ENCODE measurements at regions not wholly inside any gene's neighbourhood (a gene's known extent, or its start where the extent isn't known, plus 50 kb on each side); places are given as distances from the start of the nearest gene placed in this dataset.

GRCh38 chr2:145841973-145842372 is 1322.1 kb upstream of the ZEB2 start:
- DNase-seq, result no peak

DNA sequence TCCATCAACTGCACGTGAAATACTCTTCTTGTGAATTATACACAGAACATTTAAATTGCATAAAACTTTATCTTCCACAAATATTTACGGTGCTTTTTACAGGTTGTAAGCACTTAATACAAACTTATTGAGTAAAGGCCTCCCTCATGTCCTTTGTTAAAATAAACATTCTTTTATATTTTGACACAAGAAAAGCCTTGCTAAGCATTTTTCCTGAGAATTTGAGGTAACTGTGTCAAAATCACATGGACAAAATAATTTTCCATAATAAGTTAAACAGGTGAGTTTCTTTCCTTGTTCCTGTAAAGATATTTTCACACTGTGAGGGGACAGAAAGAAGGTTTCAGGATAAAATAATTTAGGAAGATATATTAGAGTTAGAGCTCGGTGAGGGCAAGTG is 1317.1 kb upstream of the ZEB2 start:
- DNase-seq, result no peak

DNA sequence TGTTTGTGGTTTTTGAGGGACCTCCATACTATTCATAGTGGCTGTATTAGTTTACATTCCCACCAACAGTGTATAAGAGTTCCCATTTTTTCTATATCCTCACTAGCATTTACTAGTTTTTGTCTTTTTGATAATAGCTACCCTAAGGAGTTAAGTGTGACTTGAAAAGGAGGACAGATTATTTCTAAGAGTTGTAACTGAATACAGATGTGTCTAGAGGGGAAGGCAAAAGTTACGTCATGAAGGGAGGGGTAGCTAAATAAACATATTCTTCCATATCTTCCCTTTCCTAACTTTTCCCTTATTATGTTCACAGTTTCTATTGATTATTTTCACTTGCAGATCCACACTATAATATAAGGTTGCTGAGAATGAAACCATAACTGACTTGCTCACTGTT is 1315.7 kb upstream of the ZEB2 start:
- no peak for DNase-seq

DNA sequence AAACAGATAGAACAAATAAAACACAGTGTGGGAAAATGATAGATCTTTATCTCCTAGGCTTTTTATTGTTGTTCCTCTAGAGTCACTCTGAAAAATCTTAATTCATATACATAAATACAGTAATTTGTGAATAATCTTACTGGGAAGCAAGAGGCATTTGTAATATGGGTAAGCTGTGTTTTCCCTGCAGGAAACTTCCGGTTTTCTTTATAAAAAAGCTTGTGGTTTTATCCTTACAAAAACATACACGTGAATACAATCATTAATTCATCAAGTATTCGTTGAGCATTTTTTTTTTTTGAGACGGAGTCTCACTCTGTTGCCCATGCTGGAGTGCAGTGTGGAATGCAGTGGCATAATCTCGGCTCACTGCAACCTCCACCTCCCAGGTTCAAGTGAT is 1312.8 kb upstream of the ZEB2 start:
- DNase-seq, result no peak

DNA sequence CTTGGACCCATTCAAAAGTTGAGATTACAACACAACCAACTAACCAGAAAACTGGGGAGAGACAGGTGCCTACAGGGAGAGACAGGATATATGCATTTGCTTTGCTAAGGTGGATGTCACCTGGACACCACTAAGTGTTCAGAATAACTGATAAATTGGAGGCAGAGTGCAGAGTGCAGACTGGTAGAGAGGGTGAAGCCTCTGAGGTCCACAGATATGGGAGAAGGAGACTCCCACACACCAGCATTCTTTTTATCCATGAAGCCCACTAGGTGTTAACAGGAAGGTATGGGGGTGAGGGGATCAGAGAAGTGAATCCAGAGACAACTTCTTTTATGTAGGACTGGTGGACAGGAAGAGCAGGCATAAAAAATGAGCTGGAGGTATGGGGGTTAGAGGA is 1310.0 kb upstream of the ZEB2 start:
- DNase-seq, result no peak

GRCh38 chr2:145827235-145827634 is 1307.3 kb upstream of the ZEB2 start:
- DNase-seq, result no peak

GRCh38 chr2:145824384-145824783 is 1304.5 kb upstream of the ZEB2 start:
- DNase-seq, result no peak

DNA sequence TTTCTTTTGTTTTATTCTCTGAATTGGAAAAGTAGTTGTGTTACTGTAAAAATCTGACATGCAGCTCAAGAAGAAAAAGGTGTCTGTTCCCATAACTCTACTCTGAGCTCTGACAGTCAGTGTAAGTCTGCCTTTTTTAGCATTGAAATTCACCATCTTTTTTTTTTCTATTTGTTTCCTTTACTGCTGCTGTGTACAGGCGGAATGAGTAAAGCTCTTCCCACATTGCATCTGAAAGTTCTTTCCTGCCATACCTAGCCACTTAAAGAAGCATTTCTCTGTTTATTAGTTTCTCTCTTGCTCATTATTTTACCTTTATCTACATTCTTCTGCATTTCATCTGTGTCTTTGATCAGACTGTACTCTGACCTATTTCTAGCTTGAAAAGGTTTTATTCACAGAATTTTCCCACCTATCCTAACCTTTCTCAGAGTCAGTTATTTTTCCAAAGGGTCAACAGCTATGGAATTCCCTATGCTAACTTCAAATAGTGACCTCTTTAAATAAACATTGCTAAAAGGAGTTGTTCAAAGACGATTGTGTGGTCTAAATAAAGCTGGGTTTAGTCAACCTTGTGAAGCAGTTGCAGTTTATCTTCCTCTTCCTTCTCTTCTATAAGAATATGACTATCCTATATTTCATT is 1303.1 kb upstream of the ZEB2 start:
- DNase-seq, result no peak

- no peak for DNase-seq
Observed at GRCh38 chr2:145820651-145821050, 1300.7 kb upstream of the ZEB2 start.

DNA sequence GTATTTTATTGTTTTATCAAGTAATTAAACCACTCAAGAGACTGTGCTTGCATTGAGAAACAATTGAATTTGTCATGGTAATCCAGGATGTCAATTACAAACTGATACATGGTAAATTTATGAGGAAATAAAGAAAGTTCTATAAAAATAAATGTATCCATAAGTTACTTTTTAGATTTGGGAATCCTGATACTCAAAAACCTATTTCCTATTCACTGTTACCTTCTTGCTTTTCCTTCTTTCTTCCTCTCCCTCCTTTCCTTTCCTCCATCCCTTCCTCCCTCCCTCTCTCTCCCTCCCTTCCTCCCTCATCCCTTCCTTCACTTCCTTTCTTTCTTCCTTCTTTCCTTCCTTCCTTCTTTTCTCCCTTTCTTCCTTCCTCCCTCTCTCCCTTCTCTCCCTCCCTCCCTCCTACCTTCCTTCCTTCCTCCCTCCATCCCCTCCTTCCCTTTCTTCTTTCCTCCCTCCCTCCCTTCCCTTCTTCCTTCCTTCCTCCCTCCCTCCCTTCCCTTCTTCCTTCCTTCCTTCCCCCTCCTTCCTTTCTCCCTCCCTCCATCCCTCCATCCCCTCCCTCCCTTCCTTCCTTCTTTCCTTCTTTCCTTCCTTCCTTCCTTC is 1299.1 kb upstream of the ZEB2 start:
- no peak for DNase-seq

DNA sequence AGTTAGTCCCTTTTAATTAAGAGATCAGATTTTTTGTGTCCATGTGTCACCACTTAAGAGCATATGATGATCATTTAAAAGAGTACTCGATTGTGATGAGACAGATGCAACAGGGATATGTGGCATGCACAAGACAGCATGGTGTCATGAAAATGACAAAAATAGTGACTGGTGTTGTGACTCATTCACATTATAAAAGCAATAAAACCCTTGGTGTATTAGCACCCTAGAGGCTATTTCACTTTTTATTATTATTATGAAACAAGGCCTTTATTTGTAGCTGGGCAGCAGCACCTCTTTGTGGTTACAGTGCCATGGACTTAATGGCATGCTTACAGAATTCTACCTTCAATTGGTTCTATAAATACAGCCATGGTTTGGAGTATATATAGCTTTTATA is 1296.0 kb upstream of the ZEB2 start:
- DNase-seq, result no peak

GRCh38 chr2:145813481-145813880 is 1293.6 kb upstream of the ZEB2 start:
- DNase-seq, result no peak

GRCh38 chr2:145812165-145812554 is 1292.2 kb upstream of the ZEB2 start:
- DNase-seq, result no peak

GRCh38 chr2:145811276-145812164 is 1291.6 kb upstream of the ZEB2 start:
- no peak for DNase-seq

- no peak for DNase-seq
Observed at GRCh38 chr2:145807968-145808367, 1288.0 kb upstream of the ZEB2 start.

DNA sequence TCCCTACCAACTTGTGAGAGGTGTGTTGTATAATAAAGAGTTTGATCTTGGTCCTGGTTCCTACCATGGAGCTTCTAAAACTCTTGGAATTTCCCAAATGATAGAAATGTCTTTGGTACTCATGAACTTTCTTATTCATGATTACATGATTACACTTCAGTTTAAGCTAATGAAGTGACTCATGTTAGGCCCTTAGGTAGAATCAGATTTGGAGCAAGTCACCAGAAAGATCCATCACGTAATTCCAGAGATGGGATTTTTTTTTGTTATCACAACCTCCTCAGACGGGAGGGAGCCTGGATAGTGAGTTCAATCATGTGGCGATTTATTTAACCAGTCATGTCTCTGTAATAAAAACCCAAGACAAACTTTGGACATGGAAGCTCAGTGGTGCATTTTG is 1287.6 kb upstream of the ZEB2 start:
- no peak for DNase-seq

DNA sequence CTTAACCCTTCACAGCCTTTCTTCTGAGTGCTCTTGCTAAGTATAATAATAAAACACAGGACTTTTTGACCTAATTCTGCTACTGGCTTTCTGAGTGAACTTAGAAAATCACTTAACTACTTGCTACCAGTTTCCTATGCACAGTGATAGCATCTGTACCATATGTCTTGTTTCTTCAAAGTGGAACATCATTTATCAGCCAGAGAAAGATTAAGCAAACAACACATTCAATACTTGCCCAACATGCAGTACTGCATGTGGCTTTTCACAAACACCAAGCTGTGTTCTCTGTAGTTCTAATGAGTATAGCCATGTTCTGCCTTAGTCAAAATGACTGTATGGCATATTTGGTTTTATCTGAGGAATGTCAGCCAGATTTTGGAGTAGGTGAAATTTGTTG is 1286.6 kb upstream of the ZEB2 start:
- no peak for DNase-seq

DNA sequence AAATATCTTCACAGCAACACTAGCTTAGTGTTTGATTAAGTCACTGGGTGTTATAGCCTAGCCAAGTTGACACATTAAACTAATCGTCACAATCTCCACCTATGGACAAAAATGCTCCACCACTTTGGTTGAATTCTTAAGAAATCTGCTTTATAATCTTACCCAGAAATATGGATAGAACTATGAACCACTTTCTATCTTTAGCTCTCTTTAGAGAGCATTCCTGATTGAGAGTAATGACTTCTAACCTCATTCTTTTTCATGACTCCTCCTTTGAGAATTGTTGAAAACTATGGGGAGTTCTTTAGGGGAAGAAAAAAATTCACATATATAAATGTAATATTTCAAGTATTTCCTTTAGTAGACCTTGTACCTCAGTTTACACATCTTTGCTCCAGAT is 1282.2 kb upstream of the ZEB2 start:
- no peak for DNase-seq

DNA sequence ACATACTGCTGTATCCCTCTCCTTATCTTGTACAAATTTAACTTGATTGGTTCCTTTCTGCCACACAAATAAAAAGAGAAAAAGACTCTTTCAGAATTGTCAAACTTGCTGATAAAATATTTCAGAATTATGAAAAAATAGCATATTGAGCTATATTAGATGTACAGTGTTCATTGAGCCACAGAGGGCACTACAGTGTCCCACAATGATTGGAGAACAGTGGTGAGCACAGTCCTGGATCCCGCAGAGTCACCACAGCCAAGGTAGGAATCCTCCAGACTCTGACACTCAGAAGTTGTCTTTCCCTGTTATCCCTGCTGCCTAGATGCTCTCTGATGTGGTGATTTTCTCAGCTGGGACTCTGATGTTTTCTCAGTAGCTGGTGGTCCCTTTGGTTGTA is 1281.3 kb upstream of the ZEB2 start:
- DNase-seq, result no peak

- DNase-seq, result peak; percentile 69
Observed at GRCh38 chr2:145800151-145801091, 1280.5 kb upstream of the ZEB2 start.

- no peak for DNase-seq
Observed at GRCh38 chr2:145799595-145800108, 1279.7 kb upstream of the ZEB2 start.

GRCh38 chr2:145798419-145798818 is 1278.5 kb upstream of the ZEB2 start:
- no peak for DNase-seq

DNA sequence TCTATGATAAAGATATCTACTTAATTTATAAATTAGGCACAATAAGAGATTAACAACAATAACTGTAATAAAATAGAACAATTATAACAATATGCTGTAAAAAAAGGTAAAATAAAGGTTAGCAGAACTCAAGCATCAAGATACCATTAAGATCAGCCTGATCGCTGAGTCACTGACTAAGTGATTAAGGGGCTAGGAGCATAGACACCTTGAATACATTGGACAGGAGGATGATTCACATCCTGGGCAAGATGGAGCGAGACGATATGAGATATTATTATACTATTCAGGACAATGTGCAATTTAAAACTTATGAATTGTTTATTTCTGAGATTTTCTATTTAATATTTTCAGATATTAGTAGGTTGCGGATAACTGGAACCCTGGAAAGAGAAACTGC is 1277.8 kb upstream of the ZEB2 start:
- no peak for DNase-seq

Measured in NCI-H748 treated with DMSO at 0.1 percent for 48 hours (cell line).